BJ (cell line): ENCODE measurements at regions not wholly inside any gene's neighbourhood (a gene's known extent, or its start where the extent isn't known, plus 50 kb on each side); places are given as distances from the start of the nearest gene placed in this dataset.
"Not testable (repeated sequence)": the region's sequence is repeated elsewhere in the genome, so short reads cannot be mapped to it uniquely, and the experiment has no call there.

Source experiments
- CTCF ChIA-PET: fragments of 350-600 bp; formaldehyde crosslinking; extraction: SDS; loops from one replicate; lab custom pipeline; 2021; ENCODE audit warnings: antibody characterized with exemption, inconsistent platforms; lab: Yijun Ruan, JAX
- POLR2A ChIA-PET: fragments of 300-600 bp; sonication (Branson Sonifier 250); formaldehyde crosslinking; extraction: SDS; loops from one replicate; lab custom pipeline; 2021; ENCODE audit warnings: antibody characterized with exemption; lab: Charles Lee
- DNase-seq: peaks from one replicate; pipeline ENCODE4 v3.0.0-alpha.2; 2011; ENCODE audit warnings: low read depth
- H3K27me3 ChIP-seq: 2 replicates; pipeline ENCODE4 v1.6.0; 2011; ENCODE audit warnings: low read length; ENCODE audit not compliant: control insufficient read depth, insufficient read depth
- H3K36me3 ChIP-seq: 2 replicates; pipeline ENCODE4 v1.5.1; 2011; ENCODE audit warnings: low read length; ENCODE audit not compliant: control insufficient read depth, insufficient read depth
- H3K4me3 ChIP-seq: 2 replicates; pipeline ENCODE4 v1.5.1; 2011; ENCODE audit warnings: low read depth, mild to moderate bottlenecking, control low read depth, low read length
- TF ChIP-seq, protein P1 (sequence below): IDR thresholded peaks from 2 replicates; pipeline ENCODE4 v1.5.1; 2011; ENCODE audit warnings: low read depth, mild to moderate bottlenecking, control low read depth, inconsistent platforms, low read length, moderate library complexity; ENCODE audit not compliant: insufficient read depth

DNA sequence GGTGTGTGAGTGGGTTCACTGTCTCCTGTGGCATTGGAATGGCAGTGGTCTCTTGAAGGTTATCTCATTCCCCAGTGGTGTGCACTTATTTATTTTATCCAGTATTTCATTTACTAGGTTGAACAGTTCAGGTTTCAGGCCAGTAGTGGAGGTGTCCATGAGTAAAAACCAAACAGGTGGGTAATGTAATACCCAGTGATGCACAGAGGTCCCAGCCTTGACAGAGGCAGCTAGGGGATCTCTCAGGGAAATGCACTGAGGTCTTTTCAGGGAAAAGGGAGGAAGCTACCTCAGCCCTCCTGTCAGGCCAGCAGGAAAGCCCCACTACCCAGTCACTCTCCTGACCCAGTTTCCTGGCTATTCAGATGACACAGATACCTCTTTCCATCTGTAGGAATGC, 403.6 kb downstream of the UTRN start:
- H3K4me3 ChIP-seq, result no peak overlapping the region
- CTCF ChIA-PET, result no interaction called here
- TF ChIP-seq, protein P1, sequence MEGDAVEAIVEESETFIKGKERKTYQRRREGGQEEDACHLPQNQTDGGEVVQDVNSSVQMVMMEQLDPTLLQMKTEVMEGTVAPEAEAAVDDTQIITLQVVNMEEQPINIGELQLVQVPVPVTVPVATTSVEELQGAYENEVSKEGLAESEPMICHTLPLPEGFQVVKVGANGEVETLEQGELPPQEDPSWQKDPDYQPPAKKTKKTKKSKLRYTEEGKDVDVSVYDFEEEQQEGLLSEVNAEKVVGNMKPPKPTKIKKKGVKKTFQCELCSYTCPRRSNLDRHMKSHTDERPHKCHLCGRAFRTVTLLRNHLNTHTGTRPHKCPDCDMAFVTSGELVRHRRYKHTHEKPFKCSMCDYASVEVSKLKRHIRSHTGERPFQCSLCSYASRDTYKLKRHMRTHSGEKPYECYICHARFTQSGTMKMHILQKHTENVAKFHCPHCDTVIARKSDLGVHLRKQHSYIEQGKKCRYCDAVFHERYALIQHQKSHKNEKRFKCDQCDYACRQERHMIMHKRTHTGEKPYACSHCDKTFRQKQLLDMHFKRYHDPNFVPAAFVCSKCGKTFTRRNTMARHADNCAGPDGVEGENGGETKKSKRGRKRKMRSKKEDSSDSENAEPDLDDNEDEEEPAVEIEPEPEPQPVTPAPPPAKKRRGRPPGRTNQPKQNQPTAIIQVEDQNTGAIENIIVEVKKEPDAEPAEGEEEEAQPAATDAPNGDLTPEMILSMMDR, result no peak
- no peak for DNase-seq
- peaks cover 2% of the 10 kb centered on the region; the same call in 1 of the 2 replicates for H3K36me3 ChIP-seq
- POLR2A ChIA-PET, result no interaction called here
- H3K27me3 ChIP-seq, result no peaks in the 10 kb centered on the region

DNA sequence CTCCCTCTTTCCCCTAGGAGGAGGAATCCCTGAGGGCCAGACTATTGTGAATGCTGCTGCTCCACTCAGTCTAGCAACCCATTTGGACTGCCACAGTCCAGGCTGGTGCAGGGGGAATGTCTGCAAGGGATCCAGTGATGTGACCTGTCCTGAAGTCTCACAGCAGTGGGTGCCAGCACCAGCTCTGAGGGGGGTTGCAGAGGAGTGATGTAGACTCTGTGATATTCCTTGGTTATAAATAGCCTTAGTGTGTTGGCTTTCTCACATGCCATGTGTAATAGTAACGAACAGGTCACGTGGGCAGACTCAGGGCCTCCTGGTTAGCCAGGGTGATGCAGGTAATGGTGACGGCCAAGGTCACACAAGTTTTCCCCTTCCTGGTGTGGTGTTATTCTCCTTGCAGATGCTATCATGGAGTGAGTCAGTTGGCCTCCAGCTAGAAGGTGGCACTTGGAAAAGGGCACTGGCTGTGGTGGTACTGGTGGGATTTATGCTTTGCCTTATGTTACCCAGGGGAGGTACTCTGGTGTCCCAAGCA, 404.4 kb downstream of the UTRN start:
- no peak overlapping the region for H3K4me3 ChIP-seq
- no peak for DNase-seq
- TF ChIP-seq, protein P1, result no peak
- CTCF ChIA-PET, result interaction anchor here (0.6 to 1.2 kb wide), 2 partner anchors 12 to 118 kb away, joined by 3 read pairs; no protein-coding TSS in a partner anchor
- POLR2A ChIA-PET, result no interaction called here
- peaks cover 2% of the 10 kb centered on the region; the same call in 1 of the 2 replicates for H3K36me3 ChIP-seq
- no peaks in the 10 kb centered on the region for H3K27me3 ChIP-seq

DNA sequence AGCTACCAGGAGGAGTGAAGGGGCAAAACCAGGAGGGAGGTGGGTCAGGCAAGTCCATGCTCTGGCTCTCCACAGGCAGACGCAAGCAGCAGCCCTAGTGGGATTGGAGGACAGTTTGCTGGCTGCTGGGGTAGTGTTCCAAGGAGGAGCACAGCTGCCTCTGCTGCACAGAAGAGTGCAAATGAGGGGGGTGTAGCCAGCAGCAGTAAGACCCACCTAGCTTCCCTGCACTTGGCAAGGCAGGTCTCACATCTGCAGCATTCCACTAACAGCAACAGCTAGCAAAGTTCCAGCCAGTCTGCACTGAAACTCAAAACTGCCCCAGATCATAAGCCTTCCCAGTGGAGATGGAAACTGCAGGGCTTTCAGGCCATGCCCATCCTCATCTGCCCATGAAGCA, 405.0 kb downstream of the UTRN start:
- ChIA-PET CTCF (interaction anchor here (1.2 kb wide), 1 partner anchor 12 kb away, joined by 3 read pairs; no protein-coding TSS in a partner anchor), POLR2A (no interaction called here)
- Histone ChIP-seq H3K36me3 (peaks cover 2% of the 10 kb centered on the region; the same call in 1 of the 2 replicates), H3K4me3 (no peak overlapping the region), H3K27me3 (no peaks in the 10 kb centered on the region)
- TF ChIP-seq, protein P1, result no peak
- DNase-seq, result no peak

GRCh38 chr6:144690666-144691065, 405.5 kb downstream of the UTRN start:
- ChIA-PET CTCF (interaction anchor here (1.2 kb wide), 1 partner anchor 11 kb away, joined by 3 read pairs; no protein-coding TSS in a partner anchor), POLR2A (no interaction called here)
- Histone ChIP-seq H3K4me3 (no peak overlapping the region), H3K36me3 (peaks cover 2% of the 10 kb centered on the region; the same call in 1 of the 2 replicates), H3K27me3 (no peaks in the 10 kb centered on the region)
- TF ChIP-seq, protein P1, result no peak
- no peak for DNase-seq

- H3K4me3 ChIP-seq, H3K27me3 ChIP-seq, POLR2A ChIA-PET, H3K36me3 ChIP-seq, DNase-seq: not testable (repeated sequence)
- CTCF ChIA-PET, result interaction anchor here (0.6 kb wide), 1 partner anchor 262 kb away, joined by 4 read pairs; no protein-coding TSS in a partner anchor
Measured at GRCh38 chr6:144692050-144692449, 406.9 kb downstream of the UTRN start.
